DND-41 (cell line): ENCODE measurements at regions not wholly inside any gene's neighbourhood (a gene's known extent, or its start where the extent isn't known, plus 50 kb on each side); places are given as distances from the start of the nearest gene placed in this dataset.

Source experiments
- ATAC-seq: fragments of 200-7000 bp; cut with Tn5 transposase; 3 replicates; pipeline ENCODE4 v1.9.1; 2021; ENCODE audit warnings: low read depth; ENCODE audit not compliant: insufficient read depth
- DNase-seq: peaks from one replicate; pipeline ENCODE4 v3.0.0-alpha.2; 2020
- H2AFZ ChIP-seq: 2 replicates; pipeline ENCODE4 v1.6.0; 2012; ENCODE audit warnings: low read depth, low read length
- H3K27ac ChIP-seq: 2 replicates; pipeline ENCODE4 v1.5.1; 2012; ENCODE audit warnings: low read length, inconsistent platforms
- H3K27me3 ChIP-seq: fragments of 200-600 bp; sonication (generic); 2 replicates; pipeline ENCODE4 v1.6.0; 2012; ENCODE audit warnings: low read length, mild to moderate bottlenecking, inconsistent platforms; ENCODE audit not compliant: insufficient read depth, poor library complexity
- H3K36me3 ChIP-seq: 2 replicates; pipeline ENCODE4 v1.5.1; 2012; ENCODE audit warnings: low read length, inconsistent platforms; ENCODE audit not compliant: insufficient read depth
- H3K4me1 ChIP-seq: 2 replicates; pipeline ENCODE4 v1.5.1; 2012; ENCODE audit warnings: mild to moderate bottlenecking, low read length; ENCODE audit not compliant: insufficient read depth
- H3K4me2 ChIP-seq: 2 replicates; pipeline ENCODE4 v1.6.0; 2012; ENCODE audit warnings: mild to moderate bottlenecking, moderate library complexity, low read length, inconsistent platforms; ENCODE audit not compliant: insufficient read depth
- H3K4me3 ChIP-seq, 2 experiments: fragments of 200-600 bp in 1 of 2; shearing (Covaris generic) in 1 of 2; 2 replicates each; pipeline ENCODE4 v1.5.1; 2012 to 2016; ENCODE audit warnings: inconsistent platforms in 2 of 2, low read length in 2 of 2, mild to moderate bottlenecking in 2 of 2, low read depth in 1 of 2, moderate library complexity in 1 of 2
- H3K79me2 ChIP-seq: 2 replicates; pipeline ENCODE4 v1.6.0; 2012; ENCODE audit warnings: low read length, inconsistent platforms; ENCODE audit not compliant: insufficient read depth
- H3K9ac ChIP-seq: 2 replicates; pipeline ENCODE4 v1.6.0; 2012; ENCODE audit warnings: low read depth, mild to moderate bottlenecking, inconsistent platforms, low read length, moderate library complexity
- H3K9me3 ChIP-seq: 2 replicates; pipeline ENCODE4 v1.5.1; 2012; ENCODE audit warnings: low read length, moderate library complexity, mild to moderate bottlenecking, inconsistent platforms; ENCODE audit not compliant: insufficient read depth, severe bottlenecking
- H4K20me1 ChIP-seq: 2 replicates; pipeline ENCODE4 v1.6.0; 2012; ENCODE audit warnings: low read length; ENCODE audit not compliant: insufficient read depth
- CTCF ChIP-seq: IDR thresholded peaks from 2 replicates; pipeline ENCODE4 v1.5.1; 2012; ENCODE audit warnings: borderline replicate concordance, low read length, moderate library complexity, mild to moderate bottlenecking; ENCODE audit not compliant: poor library complexity, severe bottlenecking; ENCODE audit errors: extremely low read depth
- EZH2 ChIP-seq: IDR thresholded peaks from 3 replicates; pipeline ENCODE4 v1.6.1; 2012; ENCODE audit warnings: borderline replicate concordance, low read depth, mild to moderate bottlenecking, moderate library complexity, low read length, inconsistent platforms; ENCODE audit not compliant: severe bottlenecking

DNA sequence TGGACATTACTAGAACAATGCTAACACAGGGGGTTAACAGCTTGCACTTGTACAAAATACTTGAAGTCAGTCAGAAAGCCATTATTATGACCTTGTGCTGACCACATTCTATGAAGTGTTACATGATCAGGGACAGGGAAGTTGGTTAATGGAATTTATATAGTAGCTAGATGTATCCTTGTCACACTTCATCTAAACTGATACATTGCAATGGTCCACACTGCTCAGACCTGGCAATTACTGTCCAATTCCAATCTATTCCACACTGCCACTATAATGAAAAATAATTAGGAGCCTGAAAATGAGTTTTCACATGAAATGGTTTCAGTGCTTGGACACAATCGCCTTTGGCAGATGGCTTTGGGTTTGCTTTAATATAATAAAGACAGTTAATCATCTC, 850.8 kb downstream of the EPHA7 start:
- H3K4me3 ChIP-seq = no peak overlapping the region
- H3K79me2 ChIP-seq = no peaks in the 10 kb centered on the region
- no peak for TF ChIP-seq CTCF
- TF ChIP-seq EZH2 = no peak
- no peak overlapping the region for H3K4me2 ChIP-seq
- H3K4me1 ChIP-seq = no peaks in the 10 kb centered on the region
- H3K9me3 ChIP-seq = no peaks in the 10 kb centered on the region
- ATAC-seq = no peak
- no peak overlapping the region for H3K27ac ChIP-seq
- no peak overlapping the region for H3K9ac ChIP-seq
- no peaks in the 10 kb centered on the region for H3K27me3 ChIP-seq
- no peak for DNase-seq
- no peak overlapping the region for H2AFZ ChIP-seq
- H4K20me1 ChIP-seq = no peaks in the 10 kb centered on the region
- H3K36me3 ChIP-seq = no peaks in the 10 kb centered on the region

DNA sequence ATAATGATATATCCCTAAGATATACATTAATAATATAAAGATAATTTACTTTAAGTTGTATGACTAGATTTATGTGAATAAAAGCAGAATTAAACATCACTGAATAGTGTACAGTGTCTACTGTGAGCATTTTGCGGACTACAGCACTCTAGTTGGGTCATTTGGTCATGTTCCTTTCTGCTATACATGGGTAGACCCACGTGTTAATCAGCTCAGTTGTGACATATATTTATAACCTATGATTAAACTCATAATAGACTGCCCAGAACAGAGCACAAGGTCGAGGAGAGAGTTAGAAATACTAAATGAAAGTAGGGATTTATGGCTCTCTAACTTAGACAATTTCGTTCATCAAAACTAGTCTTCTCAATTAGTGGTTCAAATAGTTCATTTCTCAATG, 852.7 kb downstream of the EPHA7 start:
- H4K20me1 ChIP-seq = no peaks in the 10 kb centered on the region
- no peak overlapping the region for H3K9ac ChIP-seq
- no peak overlapping the region for H2AFZ ChIP-seq
- no peaks in the 10 kb centered on the region for H3K9me3 ChIP-seq
- no peaks in the 10 kb centered on the region for H3K36me3 ChIP-seq
- H3K79me2 ChIP-seq = no peaks in the 10 kb centered on the region
- no peaks in the 10 kb centered on the region for H3K4me1 ChIP-seq
- DNase-seq (no peak), ATAC-seq (no peak)
- H3K27me3 ChIP-seq = no peaks in the 10 kb centered on the region
- H3K4me3 ChIP-seq = no peak overlapping the region
- H3K4me2 ChIP-seq = no peak overlapping the region
- TF ChIP-seq CTCF = no peak
- TF ChIP-seq EZH2 = no peak
- no peak overlapping the region for H3K27ac ChIP-seq

- H2AFZ ChIP-seq = no peak overlapping the region
- no peaks in the 10 kb centered on the region for H3K27me3 ChIP-seq
- H4K20me1 ChIP-seq = no peaks in the 10 kb centered on the region
- TF ChIP-seq CTCF (no peak), EZH2 (no peak)
- no peaks in the 10 kb centered on the region for H3K4me1 ChIP-seq
- H3K9me3 ChIP-seq = no peaks in the 10 kb centered on the region
- no peaks in the 10 kb centered on the region for H3K79me2 ChIP-seq
- no peak overlapping the region for H3K9ac ChIP-seq
- no peak for DNase-seq
- no peak overlapping the region for H3K27ac ChIP-seq
- ATAC-seq = no peak
- H3K36me3 ChIP-seq = no peaks in the 10 kb centered on the region
- H3K4me3 ChIP-seq = no peak overlapping the region
- H3K4me2 ChIP-seq = no peak overlapping the region
These were observed 855.0 kb downstream of the EPHA7 start for GRCh38 chr6:92564376-92564775.

GRCh38 chr6:92559611-92560010, 859.7 kb downstream of the EPHA7 start:
- ATAC-seq (no peak), DNase-seq (no peak)
- Histone ChIP-seq H3K4me3 (no peak overlapping the region), H3K36me3 (no peaks in the 10 kb centered on the region), H3K9ac (no peak overlapping the region), H2AFZ (no peak overlapping the region), H3K27me3 (no peaks in the 10 kb centered on the region), H3K27ac (no peak overlapping the region), H3K79me2 (no peaks in the 10 kb centered on the region), H3K9me3 (no peaks in the 10 kb centered on the region), H3K4me2 (no peak overlapping the region), H4K20me1 (no peaks in the 10 kb centered on the region), H3K4me1 (no peaks in the 10 kb centered on the region)
- TF ChIP-seq CTCF = no peak
- no peak for TF ChIP-seq EZH2
